ENCODE measurements at regions not wholly inside any gene's neighbourhood (a gene's known extent, or its start where the extent isn't known, plus 50 kb on each side); places are given as distances from the start of the nearest gene placed in this dataset.

DNA sequence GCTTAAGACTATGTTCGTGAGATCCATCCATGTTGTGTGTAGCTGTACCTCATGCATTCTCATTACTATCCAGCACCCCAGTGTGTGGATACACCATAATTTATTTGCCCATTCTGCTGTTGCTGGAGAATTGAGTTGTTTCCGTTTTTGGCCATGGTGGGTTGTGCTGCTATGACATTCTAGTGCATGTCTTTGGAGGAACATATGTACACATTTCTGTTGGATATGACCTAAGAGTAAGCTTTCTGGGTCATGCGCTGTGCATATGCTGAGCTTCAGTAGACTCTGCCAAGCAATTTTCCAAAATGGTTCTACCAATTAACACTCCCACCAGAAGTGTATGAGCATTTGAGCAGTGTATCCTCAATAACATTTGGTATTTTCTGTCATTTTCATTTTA lies 316.6 kb downstream of the MIAT start:
- TF ChIP-seq, protein P1, sequence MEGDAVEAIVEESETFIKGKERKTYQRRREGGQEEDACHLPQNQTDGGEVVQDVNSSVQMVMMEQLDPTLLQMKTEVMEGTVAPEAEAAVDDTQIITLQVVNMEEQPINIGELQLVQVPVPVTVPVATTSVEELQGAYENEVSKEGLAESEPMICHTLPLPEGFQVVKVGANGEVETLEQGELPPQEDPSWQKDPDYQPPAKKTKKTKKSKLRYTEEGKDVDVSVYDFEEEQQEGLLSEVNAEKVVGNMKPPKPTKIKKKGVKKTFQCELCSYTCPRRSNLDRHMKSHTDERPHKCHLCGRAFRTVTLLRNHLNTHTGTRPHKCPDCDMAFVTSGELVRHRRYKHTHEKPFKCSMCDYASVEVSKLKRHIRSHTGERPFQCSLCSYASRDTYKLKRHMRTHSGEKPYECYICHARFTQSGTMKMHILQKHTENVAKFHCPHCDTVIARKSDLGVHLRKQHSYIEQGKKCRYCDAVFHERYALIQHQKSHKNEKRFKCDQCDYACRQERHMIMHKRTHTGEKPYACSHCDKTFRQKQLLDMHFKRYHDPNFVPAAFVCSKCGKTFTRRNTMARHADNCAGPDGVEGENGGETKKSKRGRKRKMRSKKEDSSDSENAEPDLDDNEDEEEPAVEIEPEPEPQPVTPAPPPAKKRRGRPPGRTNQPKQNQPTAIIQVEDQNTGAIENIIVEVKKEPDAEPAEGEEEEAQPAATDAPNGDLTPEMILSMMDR (conservative IDR thresholded peaks at IDR 0.05; ENCODE audit: low read depth, low read length): no peak
- TF ChIP-seq EZH2 (IDR thresholded peaks at IDR 0.05; ENCODE audit: borderline replicate concordance, low read depth, low read length, poor library complexity, severe bottlenecking): no peak
- no TSS peak for BruUV-seq (replicated peaks)

DNA sequence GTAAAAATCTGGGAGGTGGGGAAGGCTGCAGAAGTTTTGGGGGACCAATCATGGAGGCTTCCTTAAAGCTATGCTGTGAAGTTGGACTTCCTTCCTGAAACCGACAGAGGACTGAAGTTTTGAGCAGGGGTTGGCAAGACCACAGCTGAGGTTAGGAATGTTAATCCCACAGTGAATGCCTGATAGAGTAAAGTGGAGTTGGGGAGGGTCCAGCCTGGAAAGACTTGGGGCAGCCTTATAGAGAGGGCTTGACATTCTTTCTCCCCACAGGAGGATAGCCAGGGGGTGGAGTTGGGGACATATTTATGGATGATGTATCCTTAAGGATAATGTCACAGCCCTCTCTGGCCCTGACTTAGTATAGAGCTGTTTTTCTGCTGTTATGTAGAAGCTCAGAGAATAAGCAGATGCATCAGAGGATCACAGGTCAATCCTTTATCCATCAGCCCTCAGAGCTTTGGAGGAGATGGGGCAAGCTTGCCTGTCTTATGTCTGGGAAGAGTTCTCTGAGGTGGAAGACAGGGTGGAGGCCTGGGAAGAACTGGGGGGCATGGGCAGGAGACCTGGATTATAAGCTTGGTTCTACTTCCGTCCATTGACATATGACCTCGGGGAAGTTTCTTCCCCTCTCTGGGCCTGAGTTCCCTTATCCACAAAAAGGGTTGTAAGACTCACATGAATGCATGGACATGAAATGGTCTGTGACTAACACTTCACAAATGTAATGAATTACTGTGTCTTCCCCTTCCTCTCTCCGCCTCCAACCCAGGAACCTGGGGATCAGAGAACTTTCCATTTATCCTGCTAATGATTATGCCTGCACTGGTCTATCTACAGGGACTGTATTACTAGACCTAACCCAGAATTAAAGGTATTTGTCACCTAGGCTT lies 317.8 kb downstream of the MIAT start:
- Histone ChIP-seq H3K27ac (ENCODE audit: low read depth, low read length, poor library complexity, severe bottlenecking) (no peak overlapping the region), H3K4me3 (ENCODE audit: low read depth, low read length, poor library complexity, severe bottlenecking) (no peak overlapping the region), H3K36me3 (ENCODE audit: insufficient read depth, low read length, poor library complexity, severe bottlenecking) (no peaks in the 10 kb centered on the region), H3K9me3 (ENCODE audit: low read depth, low read length, poor library complexity, severe bottlenecking) (no peaks in the 10 kb centered on the region), H3K4me1 (ENCODE audit: insufficient read depth, low read length, poor library complexity, severe bottlenecking) (no peaks in the 10 kb centered on the region), H3K27me3 (replicated peaks; ENCODE audit: insufficient read depth, low read depth, low read length, poor library complexity) (no peaks in the 10 kb centered on the region)
- TF ChIP-seq EZH2 (IDR thresholded peaks at IDR 0.05; ENCODE audit: borderline replicate concordance, low read depth, low read length, poor library complexity, severe bottlenecking): no peak
- TF ChIP-seq, protein P1 (conservative IDR thresholded peaks at IDR 0.05; ENCODE audit: low read depth, low read length): no peak
- no peak for DNase-seq (ENCODE audit: low spot score)
- intact Hi-C loops (cut with micrococcal nuclease; ENCODE audit: unreplicated experiment): no loop called here
- ChIA-PET CTCF (no interaction called here), POLR2A (ENCODE audit: low non-redundant PET) (no interaction called here)
- BruUV-seq (replicated peaks): no TSS peak

More for the DNA sequence above, 316.6 kb downstream of the MIAT start:
- POLR2A ChIA-PET (ENCODE audit: low non-redundant PET): no interaction called here
- intact Hi-C loops (cut with micrococcal nuclease; ENCODE audit: unreplicated experiment): no loop called here
- Histone ChIP-seq H3K4me3 (ENCODE audit: low read depth, low read length, poor library complexity, severe bottlenecking) (no peak overlapping the region), H3K9me3 (ENCODE audit: low read depth, low read length, poor library complexity, severe bottlenecking) (no peaks in the 10 kb centered on the region), H3K36me3 (ENCODE audit: insufficient read depth, low read length, poor library complexity, severe bottlenecking) (no peaks in the 10 kb centered on the region), H3K27ac (ENCODE audit: low read depth, low read length, poor library complexity, severe bottlenecking) (no peak overlapping the region), H3K27me3 (replicated peaks; ENCODE audit: insufficient read depth, low read depth, low read length, poor library complexity) (no peaks in the 10 kb centered on the region), H3K4me1 (ENCODE audit: insufficient read depth, low read length, poor library complexity, severe bottlenecking) (no peaks in the 10 kb centered on the region)
- CTCF ChIA-PET: no interaction called here
- DNase-seq (ENCODE audit: low spot score): no peak

DNA sequence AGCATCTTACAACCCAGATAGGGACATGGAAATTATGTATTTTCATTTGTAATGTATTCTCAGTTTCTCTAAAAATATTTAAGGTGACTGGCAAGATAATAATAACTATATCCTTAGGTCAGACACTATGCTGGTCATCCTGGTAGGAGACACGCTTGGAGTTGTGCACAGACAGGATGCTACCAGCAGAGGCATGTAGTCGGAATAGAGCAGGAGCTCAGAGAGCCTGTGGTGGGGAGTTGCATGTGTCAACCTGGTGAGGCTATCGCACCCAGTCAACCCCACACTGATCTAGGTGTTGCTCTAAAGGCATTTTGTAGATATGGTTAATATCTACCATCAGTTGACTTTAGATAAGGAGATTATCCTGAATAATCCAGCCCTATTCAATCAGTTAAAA lies 318.5 kb downstream of the MIAT start:
- H3K4me1 ChIP-seq (ENCODE audit: insufficient read depth, low read length, poor library complexity, severe bottlenecking): no peaks in the 10 kb centered on the region
- ChIA-PET POLR2A (ENCODE audit: low non-redundant PET) (no interaction called here), CTCF (no interaction called here)
- intact Hi-C loops (cut with micrococcal nuclease; ENCODE audit: unreplicated experiment): no loop called here
- no peaks in the 10 kb centered on the region for H3K9me3 ChIP-seq (ENCODE audit: low read depth, low read length, poor library complexity, severe bottlenecking)
- BruUV-seq (replicated peaks): no TSS peak
- no peaks in the 10 kb centered on the region for H3K27me3 ChIP-seq (replicated peaks; ENCODE audit: insufficient read depth, low read depth, low read length, poor library complexity)
- TF ChIP-seq, protein P1 (conservative IDR thresholded peaks at IDR 0.05; ENCODE audit: low read depth, low read length): no peak
- TF ChIP-seq EZH2 (IDR thresholded peaks at IDR 0.05; ENCODE audit: borderline replicate concordance, low read depth, low read length, poor library complexity, severe bottlenecking): no peak
- no peak overlapping the region for H3K4me3 ChIP-seq (ENCODE audit: low read depth, low read length, poor library complexity, severe bottlenecking)
- H3K27ac ChIP-seq (ENCODE audit: low read depth, low read length, poor library complexity, severe bottlenecking): no peak overlapping the region
- H3K36me3 ChIP-seq (ENCODE audit: insufficient read depth, low read length, poor library complexity, severe bottlenecking): no peaks in the 10 kb centered on the region
- no peak for DNase-seq (ENCODE audit: low spot score)

Measured in A673 (cell line).